ENCODE measurements at regions not wholly inside any gene's neighbourhood (a gene's known extent, or its start where the extent isn't known, plus 50 kb on each side); places are given as distances from the start of the nearest gene placed in this dataset.

- Histone ChIP-seq H3K9me3 (ENCODE audit: low read depth, low read length) (no peaks in the 10 kb centered on the region), H3K36me3 (ENCODE audit: insufficient read depth, low read length) (no peaks in the 10 kb centered on the region), H3K27ac (ENCODE audit: low read depth, low read length) (no peak overlapping the region), H3K4me3 (ENCODE audit: insufficient read depth, low read length) (no peak overlapping the region), H3K4me1 (ENCODE audit: insufficient read depth, low read length) (no peaks in the 10 kb centered on the region), H3K79me2 (ENCODE audit: insufficient read depth, low read length) (no peaks in the 10 kb centered on the region), H3K4me2 (ENCODE audit: insufficient read depth, low read length) (no peak overlapping the region), H2AFZ (ENCODE audit: low read length) (no peak overlapping the region), H4K20me1 (ENCODE audit: insufficient read depth, low read length) (no peaks in the 10 kb centered on the region), H3K27me3 (ENCODE audit: insufficient read depth, low read length) (no peaks in the 10 kb centered on the region)
- no peak for TF ChIP-seq CTCF (IDR thresholded peaks at IDR 0.05; ENCODE audit: extremely low read depth, low read depth, low read length)
- DNase-seq (ENCODE audit: insufficient read length, low spot score, missing footprints) = no peak
Observed at GRCh38 chr12:3938042-3938544, 64.9 kb upstream of the PARP11 start.

GRCh38 chr12:3935078-3935477 lies 61.9 kb upstream of the PARP11 start:
- Histone ChIP-seq H3K4me2 (ENCODE audit: insufficient read depth, low read length) (no peak overlapping the region), H3K36me3 (ENCODE audit: insufficient read depth, low read length) (no peaks in the 10 kb centered on the region), H3K4me3 (ENCODE audit: insufficient read depth, low read length) (no peak overlapping the region), H2AFZ (ENCODE audit: low read length) (no peak overlapping the region), H3K4me1 (ENCODE audit: insufficient read depth, low read length) (no peaks in the 10 kb centered on the region), H3K27ac (ENCODE audit: low read depth, low read length) (no peak overlapping the region), H3K9me3 (ENCODE audit: low read depth, low read length) (no peaks in the 10 kb centered on the region), H4K20me1 (ENCODE audit: insufficient read depth, low read length) (no peaks in the 10 kb centered on the region), H3K27me3 (ENCODE audit: insufficient read depth, low read length) (no peaks in the 10 kb centered on the region), H3K79me2 (ENCODE audit: insufficient read depth, low read length) (no peaks in the 10 kb centered on the region)
- DNase-seq (ENCODE audit: insufficient read length, low spot score, missing footprints) = no peak
- no peak for TF ChIP-seq CTCF (IDR thresholded peaks at IDR 0.05; ENCODE audit: extremely low read depth, low read depth, low read length)

GRCh38 chr12:3933819-3934192 lies 60.6 kb upstream of the PARP11 start:
- Histone ChIP-seq H3K36me3 (ENCODE audit: insufficient read depth, low read length) (no peaks in the 10 kb centered on the region), H3K27me3 (ENCODE audit: insufficient read depth, low read length) (peaks cover 2% of the 10 kb centered on the region), H4K20me1 (ENCODE audit: insufficient read depth, low read length) (no peaks in the 10 kb centered on the region), H3K9me3 (ENCODE audit: low read depth, low read length) (no peaks in the 10 kb centered on the region), H2AFZ (ENCODE audit: low read length) (no peak overlapping the region), H3K4me2 (ENCODE audit: insufficient read depth, low read length) (no peak overlapping the region), H3K4me1 (ENCODE audit: insufficient read depth, low read length) (no peaks in the 10 kb centered on the region), H3K27ac (ENCODE audit: low read depth, low read length) (no peak overlapping the region), H3K79me2 (ENCODE audit: insufficient read depth, low read length) (no peaks in the 10 kb centered on the region), H3K4me3 (ENCODE audit: insufficient read depth, low read length) (no peak overlapping the region)
- TF ChIP-seq CTCF (IDR thresholded peaks at IDR 0.05; ENCODE audit: extremely low read depth, low read depth, low read length) = no peak
- no peak for DNase-seq (ENCODE audit: insufficient read length, low spot score, missing footprints)

- Histone ChIP-seq H3K4me3 (ENCODE audit: insufficient read depth, low read length) (no peak overlapping the region), H3K79me2 (ENCODE audit: insufficient read depth, low read length) (no peaks in the 10 kb centered on the region), H3K9me3 (ENCODE audit: low read depth, low read length) (no peaks in the 10 kb centered on the region), H3K27ac (ENCODE audit: low read depth, low read length) (no peak overlapping the region), H4K20me1 (ENCODE audit: insufficient read depth, low read length) (no peaks in the 10 kb centered on the region), H3K4me2 (ENCODE audit: insufficient read depth, low read length) (no peak overlapping the region), H2AFZ (ENCODE audit: low read length) (no peak overlapping the region), H3K36me3 (ENCODE audit: insufficient read depth, low read length) (no peaks in the 10 kb centered on the region), H3K27me3 (ENCODE audit: insufficient read depth, low read length) (peaks cover 4% of the 10 kb centered on the region), H3K4me1 (ENCODE audit: insufficient read depth, low read length) (no peaks in the 10 kb centered on the region)
- TF ChIP-seq CTCF (IDR thresholded peaks at IDR 0.05; ENCODE audit: extremely low read depth, low read depth, low read length) = no peak
- no peak for DNase-seq (ENCODE audit: insufficient read length, low spot score, missing footprints)
Observed at GRCh38 chr12:3933074-3933818, 60.0 kb upstream of the PARP11 start.

Data from osteoblast (primary cell).